ENCODE measurements at regions not wholly inside any gene's neighbourhood (a gene's known extent, or its start where the extent isn't known, plus 50 kb on each side); places are given as distances from the start of the nearest gene placed in this dataset.

DNA sequence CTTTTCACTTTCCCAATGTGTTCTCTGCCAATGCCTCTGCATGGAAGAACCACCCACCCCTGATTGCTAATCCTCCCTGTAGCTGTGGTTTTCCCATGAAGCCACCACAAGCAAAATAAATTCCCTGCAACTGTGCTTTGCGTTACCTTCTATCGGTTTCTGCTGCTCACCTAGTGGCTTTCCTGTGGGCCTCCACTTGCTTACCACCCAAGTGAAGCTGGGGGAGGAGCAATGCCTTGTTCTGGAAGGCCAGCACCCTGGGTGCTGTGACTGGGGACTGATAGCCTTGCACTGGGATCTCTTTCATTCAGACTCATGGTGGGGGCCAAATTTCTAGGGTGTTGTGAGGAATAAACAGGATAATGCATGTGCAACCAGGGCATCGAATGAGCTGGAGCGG is 56.3 kb upstream of the GDNF start:
- DNase-seq: no peak

DNA sequence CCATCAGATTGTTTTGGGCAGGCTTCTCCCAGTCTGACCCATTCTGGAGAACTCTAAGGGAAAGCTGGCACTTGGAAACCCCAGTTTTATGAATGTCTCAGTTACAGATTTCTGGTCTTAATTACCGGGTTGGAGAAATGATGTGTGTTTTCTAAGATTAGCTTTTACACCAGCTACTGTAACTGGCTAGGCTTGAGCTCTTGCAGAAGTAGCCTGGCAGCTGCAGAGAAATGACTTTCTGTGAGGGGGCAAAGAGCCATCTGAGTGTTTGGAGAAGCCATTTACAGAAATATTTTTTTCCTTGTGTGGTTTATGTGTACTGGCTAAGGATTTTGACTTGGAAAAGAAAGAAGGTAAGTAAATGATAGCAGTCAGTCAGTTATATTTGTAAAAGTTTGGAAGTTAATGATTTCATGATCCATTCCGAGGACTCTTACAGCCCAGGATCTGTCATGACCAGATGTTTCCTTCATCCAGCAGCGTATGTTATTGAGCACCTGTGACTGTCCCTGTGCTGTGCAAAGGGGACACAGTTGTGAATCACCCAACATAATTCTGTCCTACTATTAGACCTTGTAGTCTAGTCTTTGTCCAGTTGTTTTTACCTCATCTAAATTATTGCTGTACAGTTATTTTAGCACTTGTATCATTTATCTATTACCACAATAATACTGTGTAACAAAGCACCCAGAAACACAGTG is 53.7 kb upstream of the GDNF start:
- DNase-seq: no peak

DNA sequence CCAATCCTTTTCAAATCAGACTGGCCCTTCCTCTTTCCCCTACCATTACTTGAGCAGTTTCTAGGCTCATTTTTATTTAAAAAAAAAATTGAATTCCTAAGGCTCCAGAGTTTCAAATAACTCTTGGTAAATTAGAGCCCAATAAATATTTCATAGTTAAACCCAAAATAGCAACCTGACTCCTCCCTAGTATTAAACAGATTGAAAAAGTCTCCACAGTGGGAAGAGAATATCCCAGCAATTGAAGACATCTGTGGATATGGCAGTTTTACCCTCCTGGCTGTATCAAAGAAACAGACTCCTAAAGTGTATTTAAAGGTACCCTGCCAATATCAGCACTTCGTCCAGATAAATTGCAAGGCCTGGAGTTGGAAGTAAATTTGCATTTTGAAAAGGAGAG is 52.7 kb upstream of the GDNF start:
- no peak for DNase-seq

DNA sequence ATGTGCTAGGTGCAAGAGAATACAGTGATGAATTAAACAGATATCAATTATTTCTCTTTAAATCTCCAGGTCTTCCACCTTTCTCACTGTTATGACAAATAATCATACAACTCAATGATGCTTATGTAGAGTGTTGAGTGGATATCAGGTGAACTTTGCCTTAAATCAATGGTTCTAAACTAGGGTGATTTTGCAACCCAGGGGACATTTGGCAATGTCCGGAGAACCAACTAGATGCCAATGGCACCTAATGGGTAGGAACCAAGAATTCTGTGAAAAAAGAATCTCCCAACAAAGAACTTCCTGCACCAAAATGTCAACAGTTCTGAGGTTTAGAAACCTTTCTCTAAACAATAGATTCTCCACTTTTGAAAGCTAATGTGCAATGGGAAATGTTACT is 52.0 kb upstream of the GDNF start:
- no peak for DNase-seq

DNA sequence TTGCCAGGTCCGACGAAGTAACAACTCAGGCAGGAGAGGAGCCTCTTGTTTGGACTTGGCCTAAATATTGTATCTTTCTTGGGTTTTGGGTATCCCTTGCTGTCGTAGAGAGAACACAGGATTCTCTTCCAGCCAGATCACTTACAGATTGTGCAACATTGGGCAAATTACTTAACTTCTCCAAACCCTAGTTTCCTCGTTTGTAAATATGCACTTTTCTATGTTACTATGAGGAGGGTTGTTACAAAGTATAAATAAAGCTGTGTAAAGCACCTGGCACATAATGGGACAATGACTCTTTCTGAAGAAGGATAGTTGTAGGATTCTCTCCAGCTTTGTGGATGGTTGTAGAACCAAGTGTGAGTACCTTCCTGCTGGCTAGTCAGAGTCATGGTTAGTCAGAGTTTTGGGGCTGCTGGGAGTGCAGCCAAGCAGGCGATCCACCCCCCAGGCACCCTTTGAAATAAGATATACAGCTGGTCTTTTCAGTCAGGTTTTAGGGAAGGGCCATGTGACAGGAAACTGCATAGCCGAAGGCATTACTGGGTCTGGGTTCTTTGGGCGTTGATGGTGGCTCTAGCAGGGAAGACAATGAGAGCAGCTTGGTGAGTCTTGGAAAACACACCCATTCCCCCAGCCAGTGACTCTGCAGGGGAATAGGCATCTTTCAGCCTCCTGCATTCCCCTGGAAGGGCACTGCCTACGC is 49.9 kb upstream of the GDNF start:
- DNase-seq: no peak

All from NCI-H526 treated with DMSO at 0.1 percent for 48 hours (cell line).